Activated CD4-positive, alpha-beta T cell treated with anti-CD3 and anti-CD28 coated beads for 24 hours (primary cell): ENCODE measurements at regions not wholly inside any gene's neighbourhood (a gene's known extent, or its start where the extent isn't known, plus 50 kb on each side); places are given as distances from the start of the nearest gene placed in this dataset.
"Not testable (repeated sequence)": the region's sequence is repeated elsewhere in the genome, so short reads cannot be mapped to it uniquely, and the experiment has no call there.

Source experiments
- DNase-seq, 2 donors: peaks; one replicate each; pipeline ENCODE4 v3.0.0-alpha.2; 2020; ENCODE audit warnings: low read depth in 2 of 2

DNA sequence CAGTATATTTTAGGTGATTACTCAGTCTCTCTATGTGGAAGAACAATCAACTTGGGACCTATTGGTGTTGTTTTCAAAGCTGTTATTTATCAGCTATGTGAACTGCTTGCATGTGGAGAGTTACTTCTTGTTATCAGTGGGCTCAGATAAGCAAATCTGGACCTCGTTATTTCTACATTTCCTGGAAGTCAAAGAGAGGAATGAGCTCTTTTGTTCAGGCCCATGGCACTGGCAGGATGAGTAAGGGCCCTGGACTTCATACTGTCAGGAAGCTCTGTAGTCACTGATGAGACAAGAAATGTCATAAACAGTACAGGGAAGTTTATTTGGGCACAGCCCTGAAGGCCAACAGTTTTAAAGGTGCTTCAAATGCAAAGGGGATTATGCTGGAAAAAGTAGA is 760.6 kb upstream of the EPHA5 start:
- no peak for DNase-seq

DNA sequence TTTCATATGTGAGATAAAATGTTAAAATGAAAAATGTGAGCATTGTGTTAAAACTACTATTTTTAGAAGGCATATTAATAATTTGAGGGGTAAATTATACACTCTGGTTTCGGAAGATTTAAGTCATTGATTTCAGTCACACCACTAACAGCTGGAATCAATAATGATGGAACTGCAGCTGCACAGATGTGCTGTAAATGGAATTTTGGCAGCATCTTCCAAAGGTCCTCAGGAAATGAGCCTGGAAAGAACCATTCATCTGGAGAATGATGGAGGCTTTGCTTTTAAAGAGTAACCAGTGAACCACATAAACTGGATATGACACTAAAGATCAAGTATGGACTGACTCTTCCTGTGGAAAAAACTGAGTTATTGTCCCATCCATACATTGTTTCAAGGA is 759.0 kb upstream of the EPHA5 start:
- DNase-seq = no peak

DNA sequence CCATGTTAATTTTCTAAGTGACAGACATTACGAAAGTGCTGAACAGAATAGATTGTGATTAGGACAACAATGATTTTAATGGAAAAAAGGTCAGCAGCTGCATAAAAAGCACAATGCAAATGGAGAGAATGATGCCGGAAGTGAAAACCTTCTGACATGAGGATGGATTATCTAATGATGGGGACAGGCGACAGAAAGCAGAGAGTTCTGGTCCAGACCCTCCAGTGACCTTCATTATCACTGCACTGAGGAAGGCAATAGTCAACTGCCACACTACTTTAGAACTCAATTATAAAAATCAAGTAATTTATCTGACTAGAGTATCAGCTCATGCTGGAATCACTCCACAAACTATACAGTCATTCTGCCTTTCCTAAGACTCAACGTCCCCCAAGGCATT is 746.1 kb upstream of the EPHA5 start:
- DNase-seq = no peak

DNA sequence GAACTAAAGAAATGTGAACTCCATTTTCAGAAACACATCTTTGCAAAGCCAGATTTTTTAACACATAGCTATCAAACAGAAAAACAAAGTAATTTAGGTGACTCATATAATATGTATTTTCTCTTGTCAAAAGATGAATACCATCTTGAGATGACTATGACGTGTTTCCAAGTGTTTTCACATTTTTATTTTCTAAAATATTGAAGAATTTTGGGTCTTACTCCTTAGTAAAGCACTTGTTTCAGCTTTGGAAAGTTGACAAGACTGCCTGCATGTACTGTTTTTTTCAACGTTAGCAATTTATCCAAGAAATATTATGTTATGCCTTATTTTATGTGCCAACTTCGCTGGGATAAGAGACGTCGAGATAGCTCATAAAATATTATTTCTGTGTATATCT is 733.9 kb upstream of the EPHA5 start:
- DNase-seq = no peak

DNA sequence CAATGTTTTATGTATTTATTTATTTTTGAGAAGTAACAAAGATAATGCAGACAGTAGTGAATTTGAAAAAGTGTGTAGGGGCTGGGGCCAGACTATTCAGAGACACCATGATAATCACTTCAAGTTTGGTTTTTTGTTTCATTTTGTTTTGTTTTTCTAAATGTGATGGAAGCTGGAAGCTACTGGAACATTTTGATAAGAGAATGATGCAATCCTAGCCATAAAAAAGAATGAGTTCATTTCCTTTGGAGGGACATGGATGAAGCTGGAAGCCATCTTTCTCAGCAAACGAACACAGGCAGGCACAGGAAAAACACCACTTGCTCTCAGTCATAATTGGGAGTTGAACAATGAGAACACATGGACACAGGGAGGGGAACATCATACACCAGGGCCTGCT is 706.6 kb upstream of the EPHA5 start:
- no peak for DNase-seq

DNA sequence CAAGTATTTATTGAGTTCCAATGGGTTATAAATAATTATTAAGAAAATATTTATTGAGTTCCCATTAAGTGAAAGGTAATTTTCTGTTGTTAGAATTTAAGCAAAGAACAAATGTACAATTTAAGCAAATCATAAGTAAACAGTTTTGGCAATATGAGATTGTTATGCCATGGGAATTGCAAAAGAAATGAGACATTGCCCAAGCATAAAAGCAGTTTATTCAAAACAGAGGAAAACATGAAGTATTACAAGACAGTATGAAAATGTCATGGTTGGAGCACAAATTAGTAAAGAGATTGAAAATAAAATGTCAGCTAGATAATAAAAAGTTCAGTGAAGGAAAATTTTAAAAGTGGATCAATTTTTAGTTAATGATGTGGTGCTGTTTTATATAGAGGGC is 706.1 kb upstream of the EPHA5 start:
- DNase-seq = no peak

DNA sequence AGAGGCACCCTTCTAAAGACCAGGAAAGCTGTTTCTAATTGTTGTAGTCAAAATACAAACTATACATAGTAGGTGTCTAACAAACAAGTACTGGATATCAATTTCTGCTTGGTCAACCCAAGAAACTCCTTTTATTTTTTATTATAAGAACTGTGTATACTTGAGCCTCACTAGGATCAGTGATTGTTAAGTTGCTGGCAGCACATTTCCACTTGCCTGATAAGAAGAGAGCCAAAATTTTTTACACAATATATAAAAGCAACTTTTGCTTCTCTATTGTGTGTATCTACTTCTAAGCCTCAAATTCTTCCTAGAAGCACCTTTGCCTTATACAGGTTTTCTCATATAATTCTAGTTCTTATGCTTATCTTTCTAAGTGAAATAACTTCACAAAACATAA is 703.0 kb upstream of the EPHA5 start:
- DNase-seq = no peak

DNA sequence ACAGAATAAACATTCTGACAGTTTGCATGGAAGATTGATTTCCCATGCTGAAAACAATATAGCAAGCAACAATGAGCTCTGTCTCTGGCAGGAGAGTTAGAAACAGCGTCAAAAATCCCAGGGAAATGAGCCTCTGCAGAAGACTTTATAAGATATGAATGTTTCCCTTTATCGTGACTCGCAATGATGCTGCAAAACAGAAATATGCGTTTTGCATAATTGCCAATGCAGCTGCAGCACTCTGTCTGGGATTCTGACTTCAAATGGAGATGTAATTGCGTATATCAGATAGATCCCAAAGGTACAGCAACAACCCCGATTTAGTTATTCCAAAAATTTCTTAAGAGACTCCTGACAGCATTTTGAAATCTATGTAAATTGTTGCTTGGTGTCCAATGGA is 702.4 kb upstream of the EPHA5 start:
- DNase-seq = no peak

DNA sequence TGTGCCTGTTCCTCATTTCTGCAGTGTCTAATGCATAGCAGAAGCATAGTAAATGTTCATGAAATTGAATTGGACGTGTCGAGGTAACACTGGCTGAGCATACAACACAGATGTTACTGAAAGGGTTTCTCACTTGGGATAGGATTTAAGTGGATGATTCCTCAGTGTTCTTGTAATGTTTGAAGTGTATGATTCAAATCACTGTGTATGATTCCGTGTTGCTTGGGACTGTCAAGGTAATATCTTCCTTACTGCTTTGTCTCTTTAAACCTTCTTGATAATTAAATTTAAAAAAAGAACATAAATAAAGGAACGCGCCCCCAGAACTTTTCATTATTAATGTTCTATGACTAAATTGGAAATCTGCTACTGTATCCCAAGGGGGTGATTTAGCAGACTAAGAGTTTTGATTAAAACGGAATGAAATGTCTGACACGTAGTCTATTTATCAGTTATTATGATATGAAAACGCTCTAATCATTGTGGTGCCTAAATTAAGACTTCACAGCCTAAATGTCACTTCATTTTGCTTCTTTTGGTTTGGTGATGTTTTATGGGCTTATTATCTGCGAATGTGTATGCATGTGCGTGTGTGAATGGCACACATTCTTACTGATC is 696.9 kb upstream of the EPHA5 start:
- DNase-seq = no peak

DNA sequence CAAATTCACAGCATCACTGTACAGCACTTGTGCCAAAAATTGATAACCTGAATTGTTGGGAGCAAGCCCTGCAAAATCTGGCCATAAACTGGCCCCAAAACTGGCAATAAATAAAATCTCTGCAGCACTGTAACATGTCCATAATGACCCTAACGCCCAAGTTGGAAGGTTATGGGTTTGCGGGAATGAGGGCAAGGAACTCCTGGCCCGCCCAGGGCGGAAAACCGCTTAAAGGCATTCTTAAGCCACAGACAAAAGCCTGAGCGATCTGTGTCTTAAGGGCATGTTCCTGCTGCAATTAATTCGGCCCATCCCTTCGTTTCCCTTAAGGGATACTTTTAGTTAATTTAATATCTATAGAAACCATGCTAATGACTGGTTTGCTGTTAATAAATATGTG is 690.1 kb upstream of the EPHA5 start:
- not testable (repeated sequence) for DNase-seq

DNA sequence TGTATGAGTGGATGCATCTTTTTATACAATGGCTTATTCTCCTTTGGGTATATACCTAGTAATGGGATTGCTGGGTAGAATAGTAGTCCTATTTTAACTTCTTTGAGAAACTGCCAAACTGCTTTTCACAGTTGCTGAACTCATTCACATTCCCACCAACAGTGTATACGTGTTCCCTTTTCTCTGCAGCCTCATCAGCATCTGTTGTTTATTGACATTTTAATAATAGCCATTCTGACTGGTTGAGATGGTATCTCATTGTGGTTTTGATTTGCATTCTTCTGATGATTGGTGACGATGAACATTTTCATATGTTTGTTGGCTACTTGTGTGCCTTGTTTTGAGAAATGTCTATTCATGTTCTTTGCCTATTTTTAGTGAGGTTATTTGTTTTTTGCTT is 687.0 kb upstream of the EPHA5 start:
- no peak for DNase-seq

DNA sequence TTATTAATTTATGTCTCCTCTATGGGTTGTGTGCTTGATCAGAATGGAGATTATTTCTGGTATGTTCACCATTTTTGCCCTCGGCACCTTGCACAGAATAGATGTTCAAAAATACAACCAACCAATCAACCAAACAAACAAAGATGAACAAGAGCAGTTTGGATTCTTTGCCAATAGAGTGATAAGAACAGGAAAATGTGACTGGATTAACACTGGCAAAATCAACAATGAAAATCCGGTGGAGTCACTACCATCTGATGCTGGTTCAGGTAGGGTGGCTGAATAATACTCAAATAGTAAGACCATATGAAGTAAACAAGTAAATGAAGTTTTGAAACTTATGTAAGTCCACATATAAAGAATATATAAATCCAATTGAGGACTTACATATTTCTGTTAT is 685.0 kb upstream of the EPHA5 start:
- no peak for DNase-seq

DNA sequence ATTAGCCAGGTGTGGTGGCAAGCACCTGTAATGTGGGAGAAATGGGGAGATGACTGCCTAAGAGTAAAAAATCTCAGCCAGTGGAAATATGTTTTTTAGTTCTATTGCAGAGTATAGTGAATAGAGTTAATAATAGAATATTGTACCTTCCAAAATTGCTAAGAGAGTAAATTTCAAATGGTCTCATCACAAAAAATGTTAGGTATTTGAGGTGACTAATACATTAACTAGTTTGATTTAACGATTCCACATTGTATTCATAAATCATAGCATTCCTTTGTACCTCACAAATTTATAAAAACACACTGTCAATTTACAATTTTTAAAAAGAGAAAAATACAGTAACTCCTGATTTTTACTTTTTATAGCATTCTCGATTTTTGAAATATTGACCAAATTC is 681.5 kb upstream of the EPHA5 start:
- no peak for DNase-seq

DNA sequence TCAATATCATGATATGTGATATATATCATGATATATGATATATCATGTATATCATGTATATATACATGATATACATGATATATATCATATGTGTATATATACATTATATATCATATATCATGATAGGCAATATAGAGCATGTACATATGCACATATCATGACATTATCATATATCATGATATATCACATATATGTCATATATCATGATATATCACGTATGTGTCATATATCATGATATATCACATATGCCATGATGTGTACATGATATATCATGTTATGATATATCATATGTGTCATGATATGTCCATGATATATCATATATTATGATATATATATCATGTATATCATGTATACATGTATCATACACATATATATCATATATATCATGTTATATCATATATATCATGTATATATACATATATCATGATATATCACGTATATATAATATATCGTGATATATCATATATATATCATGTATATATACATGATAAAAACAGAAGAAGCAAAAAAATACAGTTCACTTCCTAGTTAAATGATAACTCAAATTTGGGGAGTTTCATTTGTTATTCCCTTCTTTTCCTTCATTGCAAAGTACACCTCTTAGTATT is 670.1 kb upstream of the EPHA5 start:
- no peak for DNase-seq

DNA sequence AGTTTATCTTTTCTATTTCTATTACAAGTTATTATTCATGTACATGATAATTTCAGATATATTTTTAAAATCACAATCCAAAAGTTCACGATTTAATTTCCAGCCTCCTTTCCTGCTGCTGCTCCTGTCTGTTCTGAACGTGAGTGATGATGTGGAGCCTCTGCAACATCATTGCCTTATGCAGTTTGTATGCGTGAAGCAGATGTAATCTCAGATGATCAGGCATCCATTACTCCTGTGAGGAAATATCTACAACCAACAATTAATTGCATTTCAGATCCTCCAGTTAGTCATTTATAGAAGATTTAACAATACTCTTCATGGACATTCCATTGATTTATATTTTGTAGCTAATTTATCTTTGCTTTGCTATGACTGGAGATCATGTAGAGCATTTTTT is 668.7 kb upstream of the EPHA5 start:
- DNase-seq = no peak

DNA sequence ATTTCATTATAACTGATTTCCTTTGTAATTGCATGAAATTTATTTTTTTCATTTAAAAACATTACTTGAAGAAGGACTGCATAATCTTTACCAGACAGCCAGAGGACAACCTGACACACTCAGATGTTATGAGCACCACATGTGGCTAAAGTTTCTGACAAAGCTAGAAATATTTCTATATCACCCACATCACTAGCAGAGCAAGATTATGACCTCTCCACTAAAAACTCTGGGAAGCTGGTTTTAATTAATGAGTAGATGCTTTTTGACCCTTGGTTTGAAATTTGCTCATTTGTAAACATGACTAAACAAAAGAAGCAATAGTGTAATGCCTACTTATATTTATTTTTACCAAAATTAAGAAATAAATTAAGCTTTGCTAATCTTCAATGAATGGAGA is 661.5 kb upstream of the EPHA5 start:
- DNase-seq = no peak

DNA sequence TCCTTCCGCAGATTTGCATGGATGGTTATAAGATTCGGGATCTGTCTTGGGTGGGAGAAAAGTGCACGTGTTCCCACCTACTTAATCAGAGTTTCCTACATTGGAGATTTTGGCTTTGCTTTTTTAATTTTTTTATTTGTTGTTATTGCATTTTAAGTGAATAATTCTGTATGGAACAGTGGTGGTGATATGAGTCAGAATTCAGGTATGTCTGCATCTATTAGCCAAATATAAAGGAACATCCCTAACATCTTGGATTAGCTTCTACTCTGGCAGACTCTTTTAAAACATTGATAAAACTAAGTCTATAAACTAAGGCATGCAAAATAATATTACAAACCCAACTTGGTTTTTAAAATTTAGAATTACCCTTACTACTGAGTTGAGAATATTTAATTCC is 659.8 kb upstream of the EPHA5 start:
- no peak for DNase-seq

DNA sequence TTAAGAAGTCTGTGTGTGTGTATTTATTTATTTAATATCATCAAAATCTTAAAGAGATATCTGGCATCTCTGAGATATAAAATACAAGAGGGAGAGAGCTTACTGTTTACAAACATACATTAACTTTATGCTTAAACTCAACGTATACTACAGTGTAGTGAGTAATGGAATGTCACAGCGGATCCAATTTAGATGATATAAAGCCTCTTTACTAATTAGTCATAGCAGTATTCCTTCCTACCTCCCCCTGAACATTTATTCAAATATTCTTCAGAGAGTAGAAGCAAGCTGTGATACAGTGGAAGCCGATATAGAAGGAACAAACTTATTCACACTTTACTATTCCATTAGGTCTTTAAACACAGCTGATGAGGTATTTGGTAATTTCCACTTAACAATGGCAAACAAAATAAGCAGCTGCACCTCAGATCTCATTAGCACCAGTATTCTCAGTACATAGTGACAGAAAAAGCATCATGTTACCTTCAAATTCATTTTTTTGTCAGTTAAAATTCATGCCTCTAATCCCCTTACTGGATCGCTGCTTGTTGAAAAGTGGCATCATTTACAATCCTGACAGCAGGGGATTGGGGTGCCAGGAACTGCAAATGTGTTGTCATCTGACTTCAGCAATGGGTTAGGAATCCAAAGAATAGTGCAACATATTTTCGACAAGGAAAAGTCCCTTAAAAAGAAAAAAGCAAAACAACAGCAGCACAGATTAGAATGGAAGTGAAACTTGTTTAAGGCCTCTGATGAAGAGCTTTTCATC is 658.7 kb upstream of the EPHA5 start:
- no peak for DNase-seq

DNA sequence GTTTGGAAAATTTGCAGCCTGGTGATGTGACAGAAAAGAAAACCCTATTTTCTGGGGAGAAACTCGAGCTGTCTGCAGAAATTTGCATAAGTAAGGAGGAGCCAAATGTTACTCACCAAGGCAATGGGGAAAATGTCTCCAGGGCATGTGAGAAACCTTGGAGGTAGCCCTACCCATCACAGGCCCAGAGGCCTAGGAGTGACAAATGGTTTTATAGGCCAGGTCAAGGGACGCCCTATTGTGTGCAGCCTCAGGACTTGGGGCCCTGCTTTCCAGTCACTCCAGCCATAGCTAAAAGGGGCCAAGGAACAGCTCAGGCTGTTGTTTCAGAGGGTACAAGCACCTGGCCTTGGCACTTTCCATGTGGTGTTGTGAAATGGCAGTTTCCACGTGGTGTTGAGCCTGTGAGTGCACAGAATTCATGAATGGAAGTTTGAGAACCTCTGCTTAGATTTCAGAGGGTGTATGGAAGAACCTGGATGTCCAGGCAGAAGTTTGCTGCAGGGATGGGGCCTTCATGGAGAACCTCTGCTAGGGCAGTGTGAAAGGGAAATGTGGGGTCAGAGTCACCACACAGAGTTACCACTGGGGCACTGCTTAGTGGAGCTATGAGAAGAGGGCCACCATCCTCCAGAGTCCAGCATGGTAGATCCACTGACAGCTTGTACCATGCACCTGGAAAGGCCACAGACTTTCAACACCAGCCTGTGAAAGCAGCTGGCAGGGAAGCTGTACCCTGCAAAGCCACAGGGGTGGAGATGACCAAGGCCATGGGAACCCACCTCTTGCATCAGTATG is 637.6 kb upstream of the EPHA5 start:
- DNase-seq = no peak

DNA sequence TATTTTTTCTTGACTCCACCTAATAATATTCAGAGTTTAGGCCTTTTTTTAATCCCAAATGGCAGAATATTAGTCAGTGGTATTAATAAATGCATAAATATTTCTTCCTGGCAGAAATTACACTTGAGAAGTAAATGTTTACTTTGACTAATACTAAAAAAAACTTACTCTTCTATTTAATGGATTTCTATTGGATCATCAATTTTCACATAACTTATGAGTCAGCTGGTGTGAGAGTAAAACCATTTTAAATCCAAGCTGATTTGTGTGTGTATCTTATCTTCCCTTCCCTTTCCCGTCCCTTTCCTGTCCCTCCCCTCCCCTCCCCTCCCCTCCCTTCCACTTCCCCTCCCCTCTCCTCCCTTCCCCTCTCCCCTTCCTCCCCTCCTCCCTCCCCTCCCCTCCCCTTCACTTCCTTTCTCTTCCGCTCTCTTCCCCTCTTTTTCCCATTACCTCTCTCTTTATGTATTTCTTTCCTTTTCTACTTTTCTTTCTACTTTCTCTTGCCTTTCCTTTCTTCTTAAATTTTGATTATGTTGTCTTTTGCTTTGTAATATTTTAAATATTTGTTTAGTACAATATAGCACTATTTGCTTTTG is 630.1 kb upstream of the EPHA5 start:
- DNase-seq = no peak

DNA sequence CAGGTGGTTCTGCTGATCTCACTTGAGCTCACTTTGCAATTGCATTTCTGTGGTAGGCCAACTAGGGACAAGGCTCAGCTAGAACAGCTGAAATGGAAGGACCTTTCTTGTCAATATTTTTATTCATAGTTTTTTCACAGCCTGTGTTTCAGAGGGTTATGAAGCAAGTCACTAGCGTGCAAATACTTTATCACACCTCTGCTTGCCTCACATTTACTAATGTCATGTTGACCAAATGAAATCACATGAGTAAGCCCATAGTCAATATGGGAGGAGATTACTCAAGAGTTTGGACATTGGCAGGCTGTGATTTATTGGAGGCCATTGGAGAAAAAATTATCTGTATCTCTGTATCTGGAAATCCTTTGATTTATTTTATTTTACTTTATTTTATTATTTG is 628.3 kb upstream of the EPHA5 start:
- DNase-seq = no peak

DNA sequence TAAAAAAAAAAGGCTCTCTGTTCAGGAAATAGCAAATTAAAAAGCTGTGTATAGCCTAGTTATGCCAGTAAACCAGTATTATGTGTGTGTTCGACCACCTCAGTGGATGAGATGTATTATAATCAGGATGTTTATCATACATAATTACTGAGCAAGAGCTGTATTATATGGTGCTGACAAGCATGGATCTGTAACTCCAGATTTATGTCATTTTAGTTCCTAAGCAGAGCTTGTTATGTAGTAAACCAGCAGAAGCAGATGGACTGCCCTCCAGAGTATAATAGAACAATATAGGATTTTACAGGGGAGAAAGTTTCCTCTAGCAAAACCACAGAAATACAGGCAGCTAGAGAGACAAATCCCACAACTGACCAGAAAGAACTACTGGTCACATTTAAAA is 627.4 kb upstream of the EPHA5 start:
- DNase-seq = no peak
